Calu3 (cell line): ENCODE measurements at regions not wholly inside any gene's neighbourhood (a gene's known extent, or its start where the extent isn't known, plus 50 kb on each side); places are given as distances from the start of the nearest gene placed in this dataset.

Experiments
- BruUV-seq: library from RNA; stranded (reverse); fragments of 400-500 nt; replicated peaks from 2 replicates; lab custom pipeline; 2021; lab: Mats Ljungman, UMichigan
- CTCF ChIA-PET: fragments of 300-600 bp; sonication (Branson Sonifier 250); formaldehyde crosslinking; loops from one replicate; lab custom pipeline; 2022; ENCODE audit warnings: antibody characterized with exemption; lab: Charles Lee
- DNase-seq: peaks from one replicate; pipeline ENCODE4 v3.0.0; 2022
- H3K27ac Mint-ChIP-seq: one replicate; pipeline ENCODE4 v1.8.0; 2022; ENCODE audit warnings: mixed read lengths; ENCODE audit not compliant: unreplicated experiment
- H3K27me3 Mint-ChIP-seq: one replicate; pipeline ENCODE4 v1.8.0; 2022; ENCODE audit warnings: mixed read lengths; ENCODE audit not compliant: unreplicated experiment
- H3K36me3 Mint-ChIP-seq: one replicate; pipeline ENCODE4 v1.8.0; 2022; ENCODE audit warnings: mild to moderate bottlenecking, moderate library complexity, mixed read lengths; ENCODE audit not compliant: insufficient read depth, unreplicated experiment
- H3K4me1 Mint-ChIP-seq: one replicate; pipeline ENCODE4 v1.8.0; 2022; ENCODE audit warnings: mild to moderate bottlenecking, low read depth, mixed read lengths; ENCODE audit not compliant: unreplicated experiment
- H3K4me3 Mint-ChIP-seq: one replicate; pipeline ENCODE4 v1.8.0; 2022; ENCODE audit warnings: mild to moderate bottlenecking, low read depth, moderate library complexity, mixed read lengths; ENCODE audit not compliant: unreplicated experiment
- H3K9me3 Mint-ChIP-seq: one replicate; pipeline ENCODE4 v1.8.0; 2022; ENCODE audit warnings: low read depth, mixed read lengths; ENCODE audit not compliant: unreplicated experiment
- intact Hi-C: fragments of 100-400 bp; cut with micrococcal nuclease; formaldehyde crosslinking; loops from one replicate; pipeline ENCODE4 v1.10.0; 2022; ENCODE audit not compliant: unreplicated experiment
- TF ChIP-seq, protein P1 (sequence below): fragments of 200-600 bp; IDR thresholded peaks from one replicate; pipeline ENCODE4 v1.8.0; 2022; ENCODE audit warnings: antibody characterized with exemption; ENCODE audit not compliant: unreplicated experiment

DNA sequence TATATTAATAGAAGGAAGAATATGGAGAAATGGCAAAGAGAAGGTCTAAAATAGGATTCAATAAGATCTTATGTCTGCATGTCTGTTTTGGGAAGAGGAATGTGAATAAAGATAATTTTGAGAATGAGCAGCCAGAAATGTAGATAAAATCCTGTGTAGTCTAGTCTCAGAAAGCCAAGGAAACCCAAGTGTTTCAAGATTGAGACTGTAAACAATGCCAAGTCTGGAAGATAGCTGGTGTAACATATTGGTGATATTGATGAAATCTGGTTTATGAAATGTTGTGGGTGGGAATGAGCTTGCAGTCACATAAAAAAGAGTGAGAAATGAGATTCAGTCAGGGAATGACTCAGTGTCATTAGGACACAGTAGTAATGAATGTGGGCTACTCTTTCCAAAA is 1180.3 kb upstream of the PCDH20 start:
- peaks cover 3% of the 10 kb centered on the region for H3K9me3 Mint-ChIP-seq
- no TSS peak for BruUV-seq
- H3K4me3 Mint-ChIP-seq, result no peak overlapping the region
- DNase-seq, result no peak
- TF ChIP-seq, protein P1, sequence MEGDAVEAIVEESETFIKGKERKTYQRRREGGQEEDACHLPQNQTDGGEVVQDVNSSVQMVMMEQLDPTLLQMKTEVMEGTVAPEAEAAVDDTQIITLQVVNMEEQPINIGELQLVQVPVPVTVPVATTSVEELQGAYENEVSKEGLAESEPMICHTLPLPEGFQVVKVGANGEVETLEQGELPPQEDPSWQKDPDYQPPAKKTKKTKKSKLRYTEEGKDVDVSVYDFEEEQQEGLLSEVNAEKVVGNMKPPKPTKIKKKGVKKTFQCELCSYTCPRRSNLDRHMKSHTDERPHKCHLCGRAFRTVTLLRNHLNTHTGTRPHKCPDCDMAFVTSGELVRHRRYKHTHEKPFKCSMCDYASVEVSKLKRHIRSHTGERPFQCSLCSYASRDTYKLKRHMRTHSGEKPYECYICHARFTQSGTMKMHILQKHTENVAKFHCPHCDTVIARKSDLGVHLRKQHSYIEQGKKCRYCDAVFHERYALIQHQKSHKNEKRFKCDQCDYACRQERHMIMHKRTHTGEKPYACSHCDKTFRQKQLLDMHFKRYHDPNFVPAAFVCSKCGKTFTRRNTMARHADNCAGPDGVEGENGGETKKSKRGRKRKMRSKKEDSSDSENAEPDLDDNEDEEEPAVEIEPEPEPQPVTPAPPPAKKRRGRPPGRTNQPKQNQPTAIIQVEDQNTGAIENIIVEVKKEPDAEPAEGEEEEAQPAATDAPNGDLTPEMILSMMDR, result no peak
- no peaks in the 10 kb centered on the region for H3K4me1 Mint-ChIP-seq
- no peaks in the 10 kb centered on the region for H3K36me3 Mint-ChIP-seq
- H3K27ac Mint-ChIP-seq, result no peak overlapping the region
- intact Hi-C loops, result no loop called here
- H3K27me3 Mint-ChIP-seq, result no peaks in the 10 kb centered on the region
- CTCF ChIA-PET, result no interaction called here

DNA sequence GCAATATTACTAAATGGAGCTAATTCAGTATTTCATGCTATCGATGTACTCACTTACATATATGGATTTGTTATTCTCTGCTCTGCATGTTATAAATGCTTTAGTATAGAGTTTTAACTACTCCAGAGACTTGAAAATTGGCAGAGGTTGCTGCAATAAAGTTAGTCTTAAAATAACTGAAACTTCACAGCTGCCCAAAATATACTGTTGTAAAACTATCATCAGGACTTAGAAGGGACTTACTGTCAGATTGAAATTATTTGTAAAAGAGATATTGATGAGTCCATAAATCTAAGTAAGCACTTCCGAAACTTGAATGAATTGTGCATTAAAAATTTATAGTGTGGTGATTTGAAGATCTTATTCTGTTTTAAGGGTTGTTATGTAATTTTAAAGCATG is 1178.2 kb upstream of the PCDH20 start:
- no peak overlapping the region for H3K4me3 Mint-ChIP-seq
- intact Hi-C loops, result no loop called here
- DNase-seq, result no peak
- peaks cover 5% of the 10 kb centered on the region for H3K9me3 Mint-ChIP-seq
- no peaks in the 10 kb centered on the region for H3K36me3 Mint-ChIP-seq
- H3K27me3 Mint-ChIP-seq, result no peaks in the 10 kb centered on the region
- no peaks in the 10 kb centered on the region for H3K4me1 Mint-ChIP-seq
- CTCF ChIA-PET, result no interaction called here
- H3K27ac Mint-ChIP-seq, result no peak overlapping the region
- no TSS peak for BruUV-seq
- TF ChIP-seq, protein P1, result no peak

DNA sequence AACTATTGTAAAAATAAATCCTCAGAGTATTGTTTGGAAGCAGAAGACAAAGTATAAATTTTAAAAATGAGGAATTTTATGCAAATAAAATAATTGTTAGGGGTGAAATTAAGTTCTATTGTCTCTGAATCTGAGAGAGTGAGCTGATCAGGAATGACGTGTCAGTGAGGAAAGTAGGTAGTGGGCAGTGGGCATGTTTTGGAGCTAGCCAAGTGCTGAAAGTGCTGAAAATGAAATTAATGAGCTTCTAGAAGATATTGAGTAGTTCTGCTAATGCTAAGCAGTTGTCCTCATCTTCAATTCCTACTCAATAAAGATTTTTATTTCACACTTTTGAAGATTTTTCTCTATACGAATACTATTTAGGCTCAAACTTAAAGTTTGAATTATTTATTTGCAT is 1167.8 kb upstream of the PCDH20 start:
- CTCF ChIA-PET, result no interaction called here
- Mint-ChIP-seq H3K4me1 (no peaks in the 10 kb centered on the region), H3K9me3 (no peaks in the 10 kb centered on the region), H3K4me3 (no peak overlapping the region), H3K36me3 (no peaks in the 10 kb centered on the region), H3K27ac (no peak overlapping the region), H3K27me3 (no peaks in the 10 kb centered on the region)
- DNase-seq, result no peak
- intact Hi-C loops, result no loop called here
- BruUV-seq, result no TSS peak
- TF ChIP-seq, protein P1, result no peak

DNA sequence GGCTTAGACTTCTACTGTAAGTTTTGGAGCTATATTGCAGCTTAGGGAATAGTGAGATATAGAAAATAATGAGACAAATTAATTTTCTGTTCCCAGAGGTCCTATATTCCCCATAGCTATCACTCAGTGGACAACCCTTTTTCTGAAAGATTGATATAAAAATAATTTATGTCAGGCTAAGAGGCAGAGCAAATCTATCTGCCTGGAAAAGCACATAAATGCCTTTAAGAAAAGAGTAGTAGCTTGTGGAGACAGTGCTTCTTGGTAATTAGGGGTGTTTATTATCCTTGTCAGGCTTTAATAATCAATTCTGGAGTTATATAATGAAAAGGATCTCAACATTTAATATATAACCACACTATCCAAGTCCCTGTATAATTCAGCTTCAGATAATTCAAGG is 1162.8 kb upstream of the PCDH20 start:
- no peak for DNase-seq
- TF ChIP-seq, protein P1, result no peak
- intact Hi-C loops, result no loop called here
- Mint-ChIP-seq H3K4me3 (no peak overlapping the region), H3K9me3 (no peaks in the 10 kb centered on the region), H3K36me3 (no peaks in the 10 kb centered on the region), H3K27ac (no peak overlapping the region), H3K4me1 (no peaks in the 10 kb centered on the region), H3K27me3 (no peaks in the 10 kb centered on the region)
- BruUV-seq, result no TSS peak
- CTCF ChIA-PET, result no interaction called here
